Heart right ventricle (tissue), 16 donors: ENCODE measurements at regions not wholly inside any gene's neighbourhood (a gene's known extent, or its start where the extent isn't known, plus 50 kb on each side); places are given as distances from the start of the nearest gene placed in this dataset.

Experiments used
- ATAC-seq, 8 donors: fragments of 200-7000 bp; cut with Tn5 transposase; one replicate each; pipeline ENCODE4 v1.9.1; 2020; ENCODE audit warnings: mild to moderate bottlenecking in 8 of 8, moderate library complexity in 8 of 8, moderate number of reproducible peaks in 1 of 8
- DNase-seq, 2 donors: peaks; one replicate each; pipeline ENCODE4 v3.0.0-alpha.2; 2020
- H3K27ac ChIP-seq, 10 donors: fragments of 200-600 bp; sonication (generic) in 2 of 10; one replicate each; pipeline versions ENCODE4 v1.5.0 to v1.8.0; 2020 to 2022; ENCODE audit warnings: mild to moderate bottlenecking in 3 of 10
- H3K27me3 ChIP-seq, 7 donors: fragments of 200-600 bp; one replicate each; pipeline ENCODE4 v1.8.0; 2021 to 2022; ENCODE audit warnings: mild to moderate bottlenecking in 2 of 7
- H3K36me3 ChIP-seq, 9 donors: fragments of 200-600 bp; sonication (generic) in 1 of 9; one replicate each; pipeline versions ENCODE4 v1.5.0 to v1.8.0; 2020 to 2022; ENCODE audit warnings: mild to moderate bottlenecking in 2 of 9
- H3K4me1 ChIP-seq, 9 donors: fragments of 200-600 bp; sonication (generic) in 1 of 9; one replicate each; pipeline versions ENCODE4 v1.5.0 to v1.8.0; 2020 to 2022; ENCODE audit warnings: mild to moderate bottlenecking in 4 of 9
- H3K4me3 ChIP-seq, 10 donors: fragments of 200-600 bp; sonication (generic) in 2 of 10; one replicate each; pipeline versions ENCODE4 v1.5.0 to v1.8.0; 2020 to 2022; ENCODE audit warnings: mild to moderate bottlenecking in 7 of 10, moderate library complexity in 2 of 10
- H3K9me3 ChIP-seq, 11 donors: fragments of 200-600 bp in 10 of 11; sonication (generic) in 2 of 11; one replicate each; pipeline versions ENCODE4 v1.5.0 to v1.8.0; 2013 to 2022; ENCODE audit warnings: mild to moderate bottlenecking in 2 of 11, control low read depth in 1 of 11, moderate library complexity in 1 of 11
- WGBS, 2 donors: extraction: QIAGEN DNeasy Blood & Tissue Kit; methylation state at CpG; one replicate each; pipeline ENCODE4 v1.1.7; 2013; ENCODE audit warnings: inconsistent platforms in 1 of 2; 5-methylcytosine and 5-hydroxymethylcytosine counted together
- intact Hi-C, 10 donors: fragments of 100-400 bp; cut with DNase I; formaldehyde crosslinking; loops; one replicate each; pipeline versions ENCODE4 v1.11.1 to v1.14.2; 2022
- TF ChIP-seq, protein P1 (sequence below), 9 donors: fragments of 200-600 bp; sonication (generic) in 2 of 9; IDR thresholded peaks; one replicate each; pipeline versions ENCODE4 v1.5.0 to v1.8.0; 2021 to 2022; ENCODE audit warnings: antibody characterized with exemption in 9 of 9, mild to moderate bottlenecking in 5 of 9, moderate library complexity in 1 of 9
- donor health status: Arrhythmogenic right ventricular cardiomyopathy.
- donor health status: ischemic (EF 13 %, LVEDD 7.1; RV severe dilation, severe dysfunction).
- donor health status: healthy with polysubstance abuse.
- donor health status: DM: no; HTN: yes; CAD: no.
- donor health status: DM: no; HTN: no; CAD: no.
- donor health status: ischemic (EF 25% LVEDD 6.9; RV normal size, moderate dysfunction).
- donor health status: ischemic (EF 25% LVEDD 5.7; RV mildly dilated, moderate dysfunction).
- donor health status: healthy.
- donor health status: DM: yes; HTN: yes; CAD: no.
- donor health status: Ischemic cardiomyopathy.
- donor health status: ischemic (EF 35%, LVEDD 5.7; RV mildly dilated, moderate dysfunction).
- donor health status: nonischemic (EF 11% LVEDD 7.7; RV severe dilation, severe dysfunction).
- donor health status: DM: yes; HTN: yes; CAD: no.
- donor health status: PGD.
- donor health status: ischemic (EF 29% LVEDD 5.4; RV normal size, mild dysfunction).
- donor health status: nonischemic (EF 23%, LVEDD 6.1; RV moderate dilation, normal function).

DNA sequence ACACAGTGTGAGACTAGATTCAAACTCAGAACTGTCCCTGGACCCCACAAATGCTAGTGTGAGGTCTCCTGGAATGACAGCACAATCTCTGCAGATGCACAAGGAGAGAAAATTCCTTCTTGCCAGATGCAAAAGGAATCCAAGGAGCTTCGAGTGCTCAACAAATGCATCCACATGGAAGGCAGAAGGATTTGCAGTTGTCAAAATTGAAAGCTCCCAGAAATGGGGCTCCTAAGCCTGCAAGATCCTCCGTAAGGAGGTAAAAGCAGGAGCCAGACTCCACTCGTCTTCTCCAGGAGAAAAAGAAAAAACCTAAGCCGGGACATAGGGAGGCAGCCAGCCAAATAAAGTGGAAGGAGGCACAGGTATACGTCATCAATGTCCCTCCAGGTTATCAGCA is 355.0 kb upstream of the KLHL29 start:
- no peak overlapping the region for H3K4me3 ChIP-seq
- H3K9me3 ChIP-seq, result no peaks in the 10 kb centered on the region
- 25 to 39% methylated on average over 5 of the region's 5 CpGs for WGBS, 2 donors
- no peak overlapping the region for H3K27ac ChIP-seq
- peaks cover 0 to 38% (median 14%) of the 10 kb centered on the region in 7 donors for H3K27me3 ChIP-seq
- ATAC-seq (no peak), DNase-seq (no peak)
- H3K36me3 ChIP-seq, result no peaks in the 10 kb centered on the region
- H3K4me1 ChIP-seq, result no peaks in the 10 kb centered on the region
- intact Hi-C loops, result no loop called here
- TF ChIP-seq, protein P1, sequence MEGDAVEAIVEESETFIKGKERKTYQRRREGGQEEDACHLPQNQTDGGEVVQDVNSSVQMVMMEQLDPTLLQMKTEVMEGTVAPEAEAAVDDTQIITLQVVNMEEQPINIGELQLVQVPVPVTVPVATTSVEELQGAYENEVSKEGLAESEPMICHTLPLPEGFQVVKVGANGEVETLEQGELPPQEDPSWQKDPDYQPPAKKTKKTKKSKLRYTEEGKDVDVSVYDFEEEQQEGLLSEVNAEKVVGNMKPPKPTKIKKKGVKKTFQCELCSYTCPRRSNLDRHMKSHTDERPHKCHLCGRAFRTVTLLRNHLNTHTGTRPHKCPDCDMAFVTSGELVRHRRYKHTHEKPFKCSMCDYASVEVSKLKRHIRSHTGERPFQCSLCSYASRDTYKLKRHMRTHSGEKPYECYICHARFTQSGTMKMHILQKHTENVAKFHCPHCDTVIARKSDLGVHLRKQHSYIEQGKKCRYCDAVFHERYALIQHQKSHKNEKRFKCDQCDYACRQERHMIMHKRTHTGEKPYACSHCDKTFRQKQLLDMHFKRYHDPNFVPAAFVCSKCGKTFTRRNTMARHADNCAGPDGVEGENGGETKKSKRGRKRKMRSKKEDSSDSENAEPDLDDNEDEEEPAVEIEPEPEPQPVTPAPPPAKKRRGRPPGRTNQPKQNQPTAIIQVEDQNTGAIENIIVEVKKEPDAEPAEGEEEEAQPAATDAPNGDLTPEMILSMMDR (IDR thresholded peaks at IDR 0.05), result no peak

DNA sequence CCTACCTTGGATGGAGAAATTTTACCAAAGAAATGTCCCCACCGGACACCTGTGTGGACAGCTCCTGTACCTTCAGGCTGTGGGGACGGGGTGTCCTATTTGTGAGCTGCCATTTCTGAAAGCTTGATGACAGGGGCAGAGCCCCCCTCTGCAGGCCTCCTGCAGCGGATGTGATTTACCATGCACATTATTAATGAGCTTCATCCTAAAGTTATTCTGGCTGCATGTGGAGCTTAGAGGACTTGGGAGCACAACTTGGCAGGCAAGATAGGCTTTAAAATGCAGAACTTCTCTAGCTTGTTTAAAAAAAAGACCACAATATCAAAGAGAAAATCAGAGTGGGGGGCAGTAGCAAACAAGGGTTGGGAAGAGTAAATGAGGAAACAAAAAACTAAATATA is 350.0 kb upstream of the KLHL29 start:
- 68 to 76% methylated on average over 3 of the region's 3 CpGs for WGBS, 2 donors
- Histone ChIP-seq H3K27ac (no peak overlapping the region), H3K36me3 (no peaks in the 10 kb centered on the region), H3K4me3 (no peak overlapping the region), H3K9me3 (no peaks in the 10 kb centered on the region), H3K27me3 (peaks cover 0 to 10% (median 3%) of the 10 kb centered on the region in 7 donors), H3K4me1 (no peaks in the 10 kb centered on the region)
- ATAC-seq, result no peak
- TF ChIP-seq, protein P1 (IDR thresholded peaks at IDR 0.05), result no peak
- intact Hi-C loops, result no loop called here
- no peak for DNase-seq

DNA sequence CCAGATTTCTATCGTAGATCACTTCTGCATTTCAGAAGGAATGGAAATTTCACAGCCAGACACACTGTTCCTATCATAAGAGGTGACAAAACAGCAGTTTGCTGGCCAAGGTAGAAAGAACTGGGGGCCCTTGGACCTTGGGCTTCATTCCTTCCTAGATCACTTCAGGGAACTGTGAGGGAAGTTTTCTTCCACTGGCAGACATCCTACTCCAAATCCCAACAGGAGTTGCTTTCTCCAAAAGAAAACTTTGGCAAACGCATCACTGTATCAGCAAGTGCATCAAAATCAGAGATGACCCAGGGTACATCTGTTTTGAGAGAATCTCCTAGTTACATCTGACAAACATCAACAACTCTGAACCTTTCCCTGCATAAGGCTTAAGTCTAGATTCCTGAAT is 348.4 kb upstream of the KLHL29 start:
- 64 to 72% methylated on average over 2 of the region's 2 CpGs for WGBS, 2 donors
- Histone ChIP-seq H3K27ac (no peak overlapping the region), H3K27me3 (peaks cover 0 to 7% (median 0%) of the 10 kb centered on the region in 7 donors), H3K9me3 (no peaks in the 10 kb centered on the region), H3K36me3 (no peaks in the 10 kb centered on the region), H3K4me1 (no peaks in the 10 kb centered on the region), H3K4me3 (no peak overlapping the region)
- TF ChIP-seq, protein P1 (IDR thresholded peaks at IDR 0.05), result no peak
- no peak for DNase-seq
- ATAC-seq, result no peak
- intact Hi-C loops, result no loop called here

- Histone ChIP-seq H3K4me1 (no peaks in the 10 kb centered on the region), H3K27me3 (peaks cover 0 to 6% (median 0%) of the 10 kb centered on the region in 7 donors), H3K27ac (no peak overlapping the region), H3K36me3 (no peaks in the 10 kb centered on the region), H3K9me3 (no peaks in the 10 kb centered on the region), H3K4me3 (no peak overlapping the region)
- WGBS, 2 donors, result 79 to 87% methylated on average over 2 of the region's 2 CpGs
- TF ChIP-seq, protein P1 (IDR thresholded peaks at IDR 0.05), result no peak
- intact Hi-C loops, result no loop called here
- ATAC-seq (no peak), DNase-seq (no peak)
Measured at GRCh38 chr2:23037596-23037995, 347.4 kb upstream of the KLHL29 start.
